ENCODE measurements at regions not wholly inside any gene's neighbourhood (a gene's known extent, or its start where the extent isn't known, plus 50 kb on each side); places are given as distances from the start of the nearest gene placed in this dataset.

GRCh38 chr6:3911614-3912336, 62.6 kb downstream of the FAM50B start:
- no peaks in the 10 kb centered on the region for H3K4me1 ChIP-seq (ENCODE audit: control insufficient read depth, low read length)
- peaks cover 57% of the 10 kb centered on the region for H3K27me3 ChIP-seq (ENCODE audit: control insufficient read depth, low read length)
- no peaks in the 10 kb centered on the region for H3K36me3 ChIP-seq (ENCODE audit: control insufficient read depth, low read length)
- H3K79me2 ChIP-seq (ENCODE audit: control insufficient read depth, low read length), result no peaks in the 10 kb centered on the region
- H4K20me1 ChIP-seq (ENCODE audit: control insufficient read depth, insufficient read depth, low read depth, low read length), result no peaks in the 10 kb centered on the region
- H3K4me3 ChIP-seq (ENCODE audit: low read length), result no peak overlapping the region
- TF ChIP-seq EZH2phosphoT487 (IDR thresholded peaks at IDR 0.05; ENCODE audit: borderline replicate concordance, low read length) (no peak), CTCF (IDR thresholded peaks at IDR 0.05; ENCODE audit: low read depth, low read length, poor library complexity, severe bottlenecking) (no peak)
- H3K9me3 ChIP-seq (ENCODE audit: control insufficient read depth, insufficient read depth, low read length), result no peaks in the 10 kb centered on the region
- no peaks in the 10 kb centered on the region for H3F3A ChIP-seq (ENCODE audit: control insufficient read depth, insufficient read depth)
- no peaks in the 10 kb centered on the region for H3K9me2 ChIP-seq (replicated peaks; ENCODE audit: control insufficient read depth, low read length)
- H3K4me2 ChIP-seq (ENCODE audit: low read length), result no peak overlapping the region
- H3K27ac ChIP-seq (ENCODE audit: low read depth, low read length), result no peak overlapping the region

GRCh38 chr6:3912361-3913076, 63.3 kb downstream of the FAM50B start:
- Histone ChIP-seq H3K4me1 (ENCODE audit: control insufficient read depth, low read length) (no peaks in the 10 kb centered on the region), H3F3A (ENCODE audit: control insufficient read depth, insufficient read depth) (no peaks in the 10 kb centered on the region), H3K4me2 (ENCODE audit: low read length) (no peak overlapping the region), H3K9me2 (replicated peaks; ENCODE audit: control insufficient read depth, low read length) (no peaks in the 10 kb centered on the region), H3K27me3 (ENCODE audit: control insufficient read depth, low read length) (peaks cover 57% of the 10 kb centered on the region), H3K27ac (ENCODE audit: low read depth, low read length) (no peak overlapping the region), H3K9me3 (ENCODE audit: control insufficient read depth, insufficient read depth, low read length) (no peaks in the 10 kb centered on the region), H4K20me1 (ENCODE audit: control insufficient read depth, insufficient read depth, low read depth, low read length) (no peaks in the 10 kb centered on the region), H3K36me3 (ENCODE audit: control insufficient read depth, low read length) (no peaks in the 10 kb centered on the region), H3K79me2 (ENCODE audit: control insufficient read depth, low read length) (no peaks in the 10 kb centered on the region), H3K4me3 (ENCODE audit: low read length) (no peak overlapping the region)
- TF ChIP-seq EZH2phosphoT487 (IDR thresholded peaks at IDR 0.05; ENCODE audit: borderline replicate concordance, low read length) (no peak), CTCF (IDR thresholded peaks at IDR 0.05; ENCODE audit: low read depth, low read length, poor library complexity, severe bottlenecking) (no peak)

GRCh38 chr6:3913077-3913957, 64.1 kb downstream of the FAM50B start:
- Histone ChIP-seq H3K4me3 (ENCODE audit: low read length) (no peak overlapping the region), H3K79me2 (ENCODE audit: control insufficient read depth, low read length) (no peaks in the 10 kb centered on the region), H3K4me1 (ENCODE audit: control insufficient read depth, low read length) (no peaks in the 10 kb centered on the region), H3F3A (ENCODE audit: control insufficient read depth, insufficient read depth) (no peaks in the 10 kb centered on the region), H3K27ac (ENCODE audit: low read depth, low read length) (no peak overlapping the region), H3K9me2 (replicated peaks; ENCODE audit: control insufficient read depth, low read length) (no peaks in the 10 kb centered on the region), H3K27me3 (ENCODE audit: control insufficient read depth, low read length) (peaks cover 54% of the 10 kb centered on the region), H3K36me3 (ENCODE audit: control insufficient read depth, low read length) (no peaks in the 10 kb centered on the region), H3K4me2 (ENCODE audit: low read length) (no peak overlapping the region), H4K20me1 (ENCODE audit: control insufficient read depth, insufficient read depth, low read depth, low read length) (no peaks in the 10 kb centered on the region), H3K9me3 (ENCODE audit: control insufficient read depth, insufficient read depth, low read length) (no peaks in the 10 kb centered on the region)
- TF ChIP-seq EZH2phosphoT487 (IDR thresholded peaks at IDR 0.05; ENCODE audit: borderline replicate concordance, low read length) (no peak), CTCF (IDR thresholded peaks at IDR 0.05; ENCODE audit: low read depth, low read length, poor library complexity, severe bottlenecking) (no peak)

Measured in DOHH2 (cell line).